H9 (cell line): ENCODE measurements at regions not wholly inside any gene's neighbourhood (a gene's known extent, or its start where the extent isn't known, plus 50 kb on each side); places are given as distances from the start of the nearest gene placed in this dataset.
A peak's percentile ranks its signal among the peaks of the same experiment; 100 is the strongest.

Experiments used
- DNase-seq: peaks from one replicate; pipeline ENCODE4 v3.0.0-alpha.2; 2017
- H2AFZ ChIP-seq: one replicate; pipeline ENCODE4 v1.6.1; 2013; ENCODE audit warnings: mild to moderate bottlenecking, low read length, control low read depth, moderate library complexity
- H2AK5ac ChIP-seq: 2 replicates; pipeline ENCODE4 v1.6.1; 2013; ENCODE audit warnings: low read length, control low read depth, mixed read lengths; ENCODE audit not compliant: insufficient read length
- H2BK120ac ChIP-seq: one replicate; pipeline ENCODE4 v1.6.1; 2013; ENCODE audit warnings: low read depth, mild to moderate bottlenecking, low read length, control low read depth, inconsistent platforms; ENCODE audit not compliant: poor library complexity, severe bottlenecking
- H2BK12ac ChIP-seq: 2 replicates; pipeline ENCODE4 v1.6.1; 2013; ENCODE audit warnings: low read length, control low read depth, mixed read lengths, low read depth; ENCODE audit not compliant: insufficient read length
- H2BK15ac ChIP-seq: 2 replicates; pipeline ENCODE4 v1.6.1; 2013; ENCODE audit warnings: low read depth, low read length, control low read depth
- H2BK20ac ChIP-seq: one replicate; pipeline ENCODE4 v1.6.1; 2013; ENCODE audit warnings: low read depth, mild to moderate bottlenecking, low read length, control low read depth, inconsistent platforms; ENCODE audit not compliant: poor library complexity, severe bottlenecking
- H2BK5ac ChIP-seq: 2 replicates; pipeline ENCODE4 v1.6.1; 2013; ENCODE audit warnings: low read length, control low read depth, mixed read lengths; ENCODE audit not compliant: insufficient read length
- H3K14ac ChIP-seq: 2 replicates; pipeline ENCODE4 v1.6.1; 2013; ENCODE audit warnings: low read length, control low read depth; ENCODE audit not compliant: insufficient read depth
- H3K18ac ChIP-seq: 2 replicates; pipeline ENCODE4 v1.6.1; 2013; ENCODE audit warnings: low read depth, mild to moderate bottlenecking, mixed read lengths, low read length, control low read depth; ENCODE audit not compliant: insufficient read length
- H3K23ac ChIP-seq: 2 replicates; pipeline ENCODE4 v1.6.1; 2013; ENCODE audit warnings: low read length, control low read depth, mixed read lengths, low read depth; ENCODE audit not compliant: insufficient read length
- H3K23me2 ChIP-seq: 2 replicates; pipeline ENCODE4 v1.6.1; 2013; ENCODE audit warnings: low read depth, mild to moderate bottlenecking, mixed read lengths, low read length, control low read depth; ENCODE audit not compliant: insufficient read length, poor library complexity, severe bottlenecking
- H3K27ac ChIP-seq: 2 replicates; pipeline ENCODE4 v1.5.1; 2013; ENCODE audit warnings: low read length, control low read depth, mixed read lengths, low read depth; ENCODE audit not compliant: insufficient read length
- H3K27me3 ChIP-seq: 2 replicates; pipeline ENCODE4 v1.6.1; 2013; ENCODE audit warnings: low read length, control low read depth, inconsistent platforms; ENCODE audit not compliant: insufficient read depth
- H3K4ac ChIP-seq: 2 replicates; pipeline ENCODE4 v1.6.1; 2013; ENCODE audit warnings: low read depth, mild to moderate bottlenecking, control low read depth, inconsistent platforms, low read length, moderate library complexity
- H3K4me1 ChIP-seq: 2 replicates; pipeline ENCODE4 v1.6.1; 2013; ENCODE audit warnings: low read length, control low read depth, inconsistent platforms; ENCODE audit not compliant: insufficient read depth
- H3K4me2 ChIP-seq: 2 replicates; pipeline ENCODE4 v1.6.1; 2013; ENCODE audit warnings: low read length, control low read depth, mixed read lengths; ENCODE audit not compliant: insufficient read length, insufficient read depth
- H3K56ac ChIP-seq: 2 replicates; pipeline ENCODE4 v1.6.1; 2013; ENCODE audit warnings: low read depth, mild to moderate bottlenecking, mixed read lengths, low read length, control low read depth; ENCODE audit not compliant: insufficient read length
- H3K79me1 ChIP-seq: 2 replicates; pipeline ENCODE4 v1.6.1; 2013; ENCODE audit warnings: low read depth, mild to moderate bottlenecking, moderate library complexity, low read length, control low read depth, inconsistent platforms; ENCODE audit not compliant: insufficient read depth, poor library complexity, severe bottlenecking
- H3K79me2 ChIP-seq: 2 replicates; pipeline ENCODE4 v1.6.1; 2013; ENCODE audit warnings: low read length, control low read depth, inconsistent platforms; ENCODE audit not compliant: insufficient read depth
- H3K9ac ChIP-seq: 2 replicates; pipeline ENCODE4 v1.6.1; 2013; ENCODE audit warnings: low read length, control low read depth, mixed read lengths; ENCODE audit not compliant: insufficient read length; ENCODE audit errors: extremely low read depth
- H3K9me3 ChIP-seq: one replicate; pipeline ENCODE4 v1.6.1; 2013; ENCODE audit warnings: low read depth, low read length, inconsistent platforms; ENCODE audit not compliant: control insufficient read depth
- H3T11ph ChIP-seq: one replicate; pipeline ENCODE4 v1.6.1; 2013; ENCODE audit warnings: mild to moderate bottlenecking, low read length, control low read depth, inconsistent platforms
- H4K20me1 ChIP-seq: one replicate; pipeline ENCODE4 v1.6.1; 2013; ENCODE audit not compliant: control insufficient read depth, insufficient read length, insufficient read depth
- H4K5ac ChIP-seq: 2 replicates; pipeline ENCODE4 v1.6.1; 2013; ENCODE audit warnings: low read depth, mild to moderate bottlenecking, mixed read lengths, low read length, control low read depth; ENCODE audit not compliant: insufficient read length
- H4K8ac ChIP-seq: replicated peaks from 2 replicates; pipeline ENCODE4 v1.6.1; 2013; ENCODE audit warnings: low read length, control low read depth, mixed read lengths, low read depth; ENCODE audit not compliant: insufficient read length
- H4K91ac ChIP-seq: 2 replicates; pipeline ENCODE4 v1.6.1; 2013; ENCODE audit warnings: low read depth, mild to moderate bottlenecking, moderate library complexity, mixed read lengths, low read length, control low read depth; ENCODE audit not compliant: insufficient read length
- H3K27ac Mint-ChIP-seq, 3 experiments: 2 replicates in 2 of 3; 3 replicates in 1 of 3; pipeline ENCODE4 v1.8.0; 2020 to 2021; ENCODE audit warnings: mixed read lengths in 3 of 3, mild to moderate bottlenecking in 1 of 3, moderate library complexity in 1 of 3
- H3K27me3 Mint-ChIP-seq: 2 replicates; pipeline ENCODE4 v1.8.0; 2021; ENCODE audit warnings: low read depth, mild to moderate bottlenecking, moderate library complexity, mixed read lengths
- H3K36me3 Mint-ChIP-seq, 3 experiments: 2 replicates in 2 of 3; 3 replicates in 1 of 3; pipeline ENCODE4 v1.8.0; 2020 to 2021; ENCODE audit warnings: low read depth in 3 of 3, mixed read lengths in 3 of 3; ENCODE audit not compliant: insufficient read depth in 1 of 3
- H3K4me1 Mint-ChIP-seq, 2 experiments: 2 replicates each; pipeline ENCODE4 v1.8.0; 2020; ENCODE audit warnings: mixed read lengths in 2 of 2
- H3K4me3 Mint-ChIP-seq, 2 experiments: 2 replicates in 1 of 2; 3 replicates in 1 of 2; pipeline ENCODE4 v1.8.0; 2020 to 2021; ENCODE audit warnings: mild to moderate bottlenecking in 2 of 2, mixed read lengths in 2 of 2, moderate library complexity in 1 of 2
- H3K9me3 Mint-ChIP-seq, 2 experiments: 2 replicates in 1 of 2; 3 replicates in 1 of 2; pipeline ENCODE4 v1.8.0; 2020; ENCODE audit warnings: mild to moderate bottlenecking in 2 of 2, mixed read lengths in 2 of 2, moderate library complexity in 1 of 2
- CTCF ChIP-seq: fragments of 200-600 bp; sonication (generic); conservative IDR thresholded peaks from 3 replicates; pipeline ENCODE4 v1.8.0; 2021; ENCODE audit warnings: antibody characterized with exemption, mild to moderate bottlenecking
- WGBS: extraction: QIAGEN DNeasy Blood & Tissue Kit; methylation state at CpG from one replicate; pipeline ENCODE4 v1.1.7; 2013; ENCODE audit warnings: missing lambda C conversion rate, low lambda C conversion rate, mixed read lengths; ENCODE audit not compliant: insufficient read length; ENCODE audit errors: extremely low coverage; 5-methylcytosine and 5-hydroxymethylcytosine counted together

- Mint-ChIP-seq H3K27me3 (peaks cover 1% of the 10 kb centered on the region), H3K27ac (no peak overlapping the region)
- H3K23ac ChIP-seq = no peak overlapping the region
Observed at GRCh38 chr9:65432051-65432450, 147.0 kb upstream of the FOXD4L5 start.

More at GRCh38 chr9:65432051-65432450, 147.0 kb upstream of the FOXD4L5 start:
- no peak for TF ChIP-seq CTCF
- Histone ChIP-seq H2BK5ac (no peak overlapping the region), H4K91ac (no peak overlapping the region), H3K4ac (no peak overlapping the region), H2BK12ac (no peak overlapping the region), H2BK120ac (no peak overlapping the region), H2BK20ac (no peak overlapping the region), H3K27ac (no peak overlapping the region), H3K4me1 (no peaks in the 10 kb centered on the region), H4K8ac (no peak overlapping the region), H3K23me2 (no peaks in the 10 kb centered on the region), H4K20me1 (no peaks in the 10 kb centered on the region), H2AK5ac (no peak overlapping the region), H4K5ac (no peak overlapping the region), H2AFZ (no peak overlapping the region), H3K14ac (no peak overlapping the region), H3K79me2 (no peaks in the 10 kb centered on the region), H3T11ph (no peak overlapping the region), H3K27me3 (no peaks in the 10 kb centered on the region), H3K56ac (no peak overlapping the region), H3K4me2 (no peak overlapping the region), H2BK15ac (no peak overlapping the region), H3K9me3 (peaks cover 64% of the 10 kb centered on the region), H3K9ac (no peak overlapping the region), H3K79me1 (no peaks in the 10 kb centered on the region), H3K18ac (no peak overlapping the region)
- DNase-seq = no peak
- Mint-ChIP-seq H3K4me1 (no peaks in the 10 kb centered on the region), H3K9me3 (peaks cover 88 to 95% of the 10 kb centered on the region in 2 experiments), H3K4me3 (0 out of 5 replicates have a peak overlapping the region, but pooled peaks of 1 of the 2 experiments have one; percentile 41), H3K36me3 (peaks cover 18 to 33% (median 24%) of the 10 kb centered on the region in 3 experiments)
- no CpG with 5 or more reads among the region's 2 CpGs for WGBS
